Neural cell (in vitro differentiated cells): ENCODE measurements at regions not wholly inside any gene's neighbourhood (a gene's known extent, or its start where the extent isn't known, plus 50 kb on each side); places are given as distances from the start of the nearest gene placed in this dataset.

ENCODE experiments used
- EP300 ChIP-seq: fragments of 450-650 bp; conservative IDR thresholded peaks from 2 replicates; pipeline ENCODE4 v1.6.1; 2014; ENCODE audit warnings: antibody characterized with exemption, mild to moderate bottlenecking, moderate library complexity; ENCODE audit not compliant: poor library complexity, severe bottlenecking
- EZH2 ChIP-seq: fragments of 200-600, 300-800 bp; shearing (Covaris generic), sonication (generic); IDR thresholded peaks from 2 replicates; pipeline ENCODE4 v1.6.1; 2014; ENCODE audit warnings: antibody characterized with exemption, low read length, borderline replicate concordance, mild to moderate bottlenecking; ENCODE audit not compliant: insufficient read depth, poor library complexity, severe bottlenecking
- MXI1 ChIP-seq: fragments of 450-650 bp; conservative IDR thresholded peaks from 2 replicates; pipeline ENCODE4 v1.6.1; 2014; ENCODE audit warnings: antibody characterized with exemption, mild to moderate bottlenecking; ENCODE audit not compliant: poor library complexity, severe bottlenecking
- POLR2AphosphoS5 ChIP-seq: IDR thresholded peaks from 2 replicates; pipeline ENCODE4 v1.6.1; 2012
- RAD21 ChIP-seq: fragments of 450-650 bp; conservative IDR thresholded peaks from 2 replicates; pipeline ENCODE4 v1.6.1; 2014; ENCODE audit warnings: antibody characterized with exemption, mild to moderate bottlenecking, moderate library complexity
- SMC3 ChIP-seq: fragments of 450-650 bp; conservative IDR thresholded peaks from 2 replicates; pipeline ENCODE4 v1.6.1; 2014; ENCODE audit warnings: antibody characterized with exemption, mild to moderate bottlenecking, moderate library complexity; ENCODE audit not compliant: poor library complexity
- TAF1 ChIP-seq: IDR thresholded peaks from 2 replicates; pipeline ENCODE4 v1.6.1; 2012; ENCODE audit warnings: low read depth
- TF ChIP-seq, protein P1 (sequence below): fragments of 450-650 bp; IDR thresholded peaks from 2 replicates; pipeline ENCODE4 v1.5.1; 2014; ENCODE audit warnings: antibody characterized with exemption, mild to moderate bottlenecking, moderate library complexity; ENCODE audit not compliant: poor library complexity, severe bottlenecking
- TF ChIP-seq, protein P2 (sequence below): IDR thresholded peaks from 2 replicates; pipeline ENCODE4 v1.6.1; 2012; ENCODE audit warnings: borderline replicate concordance

DNA sequence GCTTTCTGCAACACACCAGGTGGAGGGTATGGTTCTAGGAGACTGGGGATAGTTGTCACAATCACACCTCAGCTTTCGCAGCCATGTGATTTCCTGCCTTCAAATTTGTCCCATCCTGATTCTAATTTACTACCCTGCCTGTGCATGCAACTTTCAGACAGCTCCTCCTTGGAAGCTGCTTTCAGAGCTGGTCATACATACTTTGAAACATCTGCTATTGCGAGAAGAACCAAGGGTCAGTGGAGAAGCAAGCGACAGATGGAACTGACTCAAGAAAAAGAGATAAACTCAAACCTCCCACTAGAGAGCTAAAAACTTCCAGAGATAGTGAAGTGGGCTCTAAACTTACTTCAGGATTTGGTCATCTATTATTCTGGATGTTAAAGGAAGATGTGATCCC is 381.7 kb upstream of the FGF13 start:
- TF ChIP-seq, protein P1, sequence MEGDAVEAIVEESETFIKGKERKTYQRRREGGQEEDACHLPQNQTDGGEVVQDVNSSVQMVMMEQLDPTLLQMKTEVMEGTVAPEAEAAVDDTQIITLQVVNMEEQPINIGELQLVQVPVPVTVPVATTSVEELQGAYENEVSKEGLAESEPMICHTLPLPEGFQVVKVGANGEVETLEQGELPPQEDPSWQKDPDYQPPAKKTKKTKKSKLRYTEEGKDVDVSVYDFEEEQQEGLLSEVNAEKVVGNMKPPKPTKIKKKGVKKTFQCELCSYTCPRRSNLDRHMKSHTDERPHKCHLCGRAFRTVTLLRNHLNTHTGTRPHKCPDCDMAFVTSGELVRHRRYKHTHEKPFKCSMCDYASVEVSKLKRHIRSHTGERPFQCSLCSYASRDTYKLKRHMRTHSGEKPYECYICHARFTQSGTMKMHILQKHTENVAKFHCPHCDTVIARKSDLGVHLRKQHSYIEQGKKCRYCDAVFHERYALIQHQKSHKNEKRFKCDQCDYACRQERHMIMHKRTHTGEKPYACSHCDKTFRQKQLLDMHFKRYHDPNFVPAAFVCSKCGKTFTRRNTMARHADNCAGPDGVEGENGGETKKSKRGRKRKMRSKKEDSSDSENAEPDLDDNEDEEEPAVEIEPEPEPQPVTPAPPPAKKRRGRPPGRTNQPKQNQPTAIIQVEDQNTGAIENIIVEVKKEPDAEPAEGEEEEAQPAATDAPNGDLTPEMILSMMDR = no peak
- TF ChIP-seq RAD21 = no peak
- no peak for TF ChIP-seq POLR2AphosphoS5
- TF ChIP-seq TAF1 = no peak
- TF ChIP-seq EP300 = no peak
- TF ChIP-seq, protein P2, sequence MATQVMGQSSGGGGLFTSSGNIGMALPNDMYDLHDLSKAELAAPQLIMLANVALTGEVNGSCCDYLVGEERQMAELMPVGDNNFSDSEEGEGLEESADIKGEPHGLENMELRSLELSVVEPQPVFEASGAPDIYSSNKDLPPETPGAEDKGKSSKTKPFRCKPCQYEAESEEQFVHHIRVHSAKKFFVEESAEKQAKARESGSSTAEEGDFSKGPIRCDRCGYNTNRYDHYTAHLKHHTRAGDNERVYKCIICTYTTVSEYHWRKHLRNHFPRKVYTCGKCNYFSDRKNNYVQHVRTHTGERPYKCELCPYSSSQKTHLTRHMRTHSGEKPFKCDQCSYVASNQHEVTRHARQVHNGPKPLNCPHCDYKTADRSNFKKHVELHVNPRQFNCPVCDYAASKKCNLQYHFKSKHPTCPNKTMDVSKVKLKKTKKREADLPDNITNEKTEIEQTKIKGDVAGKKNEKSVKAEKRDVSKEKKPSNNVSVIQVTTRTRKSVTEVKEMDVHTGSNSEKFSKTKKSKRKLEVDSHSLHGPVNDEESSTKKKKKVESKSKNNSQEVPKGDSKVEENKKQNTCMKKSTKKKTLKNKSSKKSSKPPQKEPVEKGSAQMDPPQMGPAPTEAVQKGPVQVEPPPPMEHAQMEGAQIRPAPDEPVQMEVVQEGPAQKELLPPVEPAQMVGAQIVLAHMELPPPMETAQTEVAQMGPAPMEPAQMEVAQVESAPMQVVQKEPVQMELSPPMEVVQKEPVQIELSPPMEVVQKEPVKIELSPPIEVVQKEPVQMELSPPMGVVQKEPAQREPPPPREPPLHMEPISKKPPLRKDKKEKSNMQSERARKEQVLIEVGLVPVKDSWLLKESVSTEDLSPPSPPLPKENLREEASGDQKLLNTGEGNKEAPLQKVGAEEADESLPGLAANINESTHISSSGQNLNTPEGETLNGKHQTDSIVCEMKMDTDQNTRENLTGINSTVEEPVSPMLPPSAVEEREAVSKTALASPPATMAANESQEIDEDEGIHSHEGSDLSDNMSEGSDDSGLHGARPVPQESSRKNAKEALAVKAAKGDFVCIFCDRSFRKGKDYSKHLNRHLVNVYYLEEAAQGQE = no peak
- TF ChIP-seq EZH2 = no peak
- TF ChIP-seq MXI1 = no peak
- TF ChIP-seq SMC3 = no peak
